H4 (cell line): ENCODE measurements at regions not wholly inside any gene's neighbourhood (a gene's known extent, or its start where the extent isn't known, plus 50 kb on each side); places are given as distances from the start of the nearest gene placed in this dataset.
A peak's percentile ranks its signal among the peaks of the same experiment; 100 is the strongest.

Source experiments
- DNase-seq: peaks from one replicate; pipeline ENCODE4 v3.0.0-alpha.2; 2015; ENCODE audit warnings: low spot score

DNA sequence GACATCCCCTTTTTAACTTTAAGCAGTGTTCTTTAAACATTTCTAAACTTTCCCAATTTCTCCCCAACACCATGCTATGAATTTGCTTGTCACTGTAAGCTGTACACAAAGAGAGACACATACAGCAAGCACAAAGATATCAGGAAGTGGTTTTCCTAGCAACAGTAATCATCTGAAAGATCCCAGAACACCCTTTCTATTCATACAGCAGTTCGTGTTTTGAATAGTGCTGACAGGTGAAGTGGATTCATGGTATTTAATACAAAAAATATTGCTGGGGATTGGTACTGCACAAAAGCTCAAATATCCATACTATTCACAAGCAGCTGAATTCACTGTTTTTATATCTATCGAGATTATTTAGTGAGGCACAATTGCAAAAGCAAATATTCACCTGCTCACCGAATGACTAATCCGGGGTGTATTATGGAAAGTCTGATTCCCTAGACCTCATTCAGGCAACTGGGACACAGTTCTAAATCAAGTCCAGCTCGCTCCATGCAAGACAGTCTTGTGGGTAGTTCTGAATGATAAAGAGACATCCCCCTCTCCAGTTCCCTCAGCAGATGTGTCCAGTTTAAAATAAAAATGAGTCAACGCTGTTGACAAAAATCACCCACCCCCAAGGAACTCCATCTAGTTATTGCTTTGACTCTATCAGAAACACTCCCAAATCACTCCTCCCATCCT is 107.1 kb upstream of the TSHZ2 start:
- no peak for DNase-seq

DNA sequence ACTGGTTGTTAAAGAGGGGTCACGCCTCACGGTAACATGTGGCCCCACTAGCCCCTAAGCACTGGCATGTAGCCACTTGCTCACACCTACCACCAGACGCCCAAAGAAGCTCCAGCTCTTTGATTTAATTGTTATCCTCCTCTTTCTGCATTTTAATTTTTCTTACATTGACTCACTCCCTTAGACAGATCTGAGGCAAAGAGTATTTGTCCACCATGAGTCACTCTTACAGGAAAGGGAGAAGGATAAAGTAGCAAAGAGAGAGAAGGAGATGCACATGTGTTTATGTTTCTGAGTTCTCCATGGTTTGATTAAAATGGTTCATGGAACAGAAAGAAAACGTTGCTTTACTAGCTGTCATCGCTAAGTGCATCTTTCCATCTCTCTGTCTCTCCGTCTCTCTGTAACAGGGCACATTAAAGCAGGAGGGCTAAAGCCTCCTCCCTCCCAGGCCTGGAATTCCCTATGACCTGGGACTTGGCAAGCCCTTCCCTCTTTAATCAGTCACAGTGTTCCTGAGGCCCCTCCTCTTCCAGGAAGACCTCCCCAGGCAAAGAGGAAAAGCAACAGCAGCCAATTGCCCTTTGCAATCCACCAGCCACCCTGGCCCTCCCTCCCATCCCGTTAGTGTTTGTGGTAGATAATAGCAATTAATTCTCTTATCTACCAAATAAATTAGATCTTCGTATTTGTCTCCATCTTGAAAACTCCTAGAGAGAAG is 112.8 kb upstream of the TSHZ2 start:
- DNase-seq: peak; percentile 30

DNA sequence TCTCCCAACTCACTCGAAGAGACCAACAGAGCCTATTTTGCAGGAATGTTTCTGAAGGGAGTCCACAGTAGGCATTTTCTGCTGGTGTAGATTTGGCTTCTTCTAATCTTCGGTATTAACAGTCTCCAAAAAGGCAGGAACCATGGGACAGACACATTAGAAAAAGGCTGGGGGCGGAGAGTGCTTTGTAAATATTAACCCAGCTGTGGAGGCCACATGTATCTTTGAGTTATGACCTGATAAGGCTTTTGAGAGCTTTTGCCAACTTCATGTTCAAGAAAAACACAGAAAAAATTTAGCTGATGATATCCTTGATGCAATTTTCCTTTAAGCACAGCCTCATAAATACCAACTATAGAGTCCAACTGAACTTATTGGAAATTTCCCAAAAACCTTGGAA is 119.4 kb upstream of the TSHZ2 start:
- no peak for DNase-seq

DNA sequence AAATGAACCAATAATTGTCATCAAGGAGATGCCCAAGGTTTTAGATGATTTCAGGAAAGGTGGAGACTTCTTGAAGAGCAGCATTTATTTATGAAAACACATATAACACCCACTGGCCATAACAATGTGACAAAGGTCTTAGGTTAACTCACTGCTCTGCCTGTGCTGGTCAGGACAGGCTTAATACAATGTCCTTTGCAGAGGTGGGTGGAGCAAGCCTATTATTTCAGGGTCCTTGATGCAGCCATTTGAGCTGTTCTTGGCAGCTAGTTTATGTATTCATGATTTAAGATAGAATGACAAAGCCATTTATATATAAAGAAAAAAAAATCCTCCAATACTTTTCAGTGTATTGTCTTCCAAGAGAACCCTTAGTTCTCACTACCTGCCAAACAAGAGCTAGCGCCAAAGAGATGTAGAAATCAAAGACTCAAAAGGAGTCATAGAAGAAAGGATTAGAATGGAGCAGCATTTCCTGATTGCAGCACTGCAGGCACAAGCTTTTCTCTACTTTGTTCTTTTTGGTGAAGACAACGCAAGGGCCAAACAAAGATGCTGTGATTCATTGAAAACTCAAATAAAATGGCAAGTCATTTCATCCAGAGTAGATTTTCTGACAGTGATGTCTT is 124.3 kb upstream of the TSHZ2 start:
- DNase-seq: no peak

DNA sequence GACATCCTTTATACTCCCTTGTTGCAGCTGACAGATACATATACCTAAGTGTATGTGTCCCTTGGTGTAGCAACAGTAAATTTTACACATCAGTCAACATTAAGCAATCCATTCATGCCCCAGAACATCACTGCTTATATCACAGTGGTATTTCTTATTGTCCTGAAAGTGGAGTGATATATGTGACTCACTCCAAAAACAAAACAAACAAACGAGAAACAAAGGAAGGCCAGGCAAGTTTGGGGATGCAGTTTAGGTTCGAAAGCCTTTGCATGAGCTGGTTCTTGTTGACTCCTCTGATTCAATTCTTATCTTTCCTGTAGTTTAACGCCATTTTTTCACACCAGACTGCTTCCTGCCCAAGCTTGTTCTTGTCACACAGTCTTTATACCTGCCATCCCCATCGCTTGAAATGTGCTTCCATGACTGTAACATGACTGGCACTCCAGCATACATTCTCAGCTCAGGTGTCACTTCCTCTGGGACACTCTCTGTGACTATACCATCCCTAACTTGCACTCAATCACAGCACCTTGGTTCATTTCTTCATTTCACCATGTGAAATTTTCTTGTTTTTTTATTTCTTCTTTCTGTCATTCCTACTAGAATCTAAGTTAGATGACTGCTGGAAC is 125.0 kb upstream of the TSHZ2 start:
- DNase-seq: no peak

DNA sequence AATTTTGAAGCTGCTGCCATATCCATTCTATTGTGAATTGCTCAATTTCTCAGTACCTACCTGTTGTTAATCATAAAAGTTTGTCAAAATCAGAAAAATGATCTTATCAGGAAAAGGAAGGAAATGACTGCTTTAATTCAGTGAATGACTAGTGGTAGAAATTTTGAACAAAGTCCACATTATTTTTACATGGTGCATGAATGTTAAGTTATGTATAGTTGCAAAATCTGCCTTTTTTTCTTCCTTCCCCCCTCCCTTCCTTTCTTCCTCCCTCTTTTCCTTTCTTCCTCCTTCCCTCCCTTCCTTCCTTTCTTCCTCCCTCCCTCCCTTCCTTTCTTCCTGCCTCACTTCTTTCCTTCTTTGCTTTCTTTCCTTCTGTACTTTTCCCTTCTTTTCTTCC is 127.1 kb upstream of the TSHZ2 start:
- DNase-seq: no peak

DNA sequence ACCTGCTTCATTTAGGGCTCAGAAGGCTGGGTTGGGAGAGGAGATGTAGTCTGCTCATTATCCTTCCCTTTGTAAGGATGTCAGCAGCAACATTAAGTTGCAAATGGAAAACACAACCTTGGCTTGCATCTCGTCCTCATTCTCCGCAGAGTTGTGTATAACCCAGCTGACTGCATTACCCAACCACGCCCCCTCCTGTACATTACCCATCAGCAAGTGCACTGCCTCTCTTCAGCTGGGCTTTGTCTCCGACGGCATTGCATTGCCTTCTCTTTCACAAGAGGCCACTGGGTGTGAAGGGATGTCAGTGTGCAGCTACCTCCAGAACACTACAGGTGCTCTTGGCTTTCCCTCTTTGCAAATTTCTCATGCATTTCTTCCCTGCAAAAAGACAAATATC is 128.7 kb upstream of the TSHZ2 start:
- DNase-seq: no peak

DNA sequence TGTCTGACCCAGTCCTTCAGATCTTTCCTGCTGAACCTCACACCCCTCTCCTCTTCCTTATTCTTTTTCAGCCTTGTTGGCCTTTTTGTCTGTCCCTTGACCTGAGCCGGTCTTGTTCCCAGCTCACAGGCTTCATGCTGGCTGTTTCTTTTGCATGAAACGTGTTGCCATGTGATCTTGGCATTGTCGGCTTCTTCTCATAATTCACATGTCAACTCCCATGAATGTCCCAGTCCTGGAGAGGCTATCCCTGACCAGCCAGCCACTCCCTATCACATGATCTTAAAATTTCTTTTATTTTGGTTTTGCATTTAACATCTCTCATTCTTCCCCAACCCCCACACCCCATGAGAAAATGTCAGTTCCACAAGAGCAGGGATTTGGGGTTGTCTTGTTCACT is 131.2 kb upstream of the TSHZ2 start:
- DNase-seq: no peak

DNA sequence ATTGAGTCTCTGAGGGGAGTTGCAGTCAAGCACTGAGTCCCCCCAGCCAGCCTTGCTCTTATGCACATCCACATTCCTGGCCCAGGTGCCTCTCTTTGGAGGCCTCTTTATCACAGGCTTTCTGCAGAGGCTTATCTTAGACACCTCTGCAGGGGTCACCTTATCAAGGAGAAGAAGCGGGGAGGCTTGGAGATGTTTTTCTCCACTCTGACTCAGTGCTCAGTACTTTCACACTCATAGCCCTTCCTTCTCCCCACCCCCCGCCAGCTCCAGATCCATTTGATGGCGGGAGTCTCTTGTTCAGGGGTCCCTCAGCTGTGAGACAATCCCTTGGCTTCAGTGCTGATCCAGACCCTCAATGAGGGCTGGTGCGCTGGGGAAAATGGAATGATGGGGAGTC is 132.1 kb upstream of the TSHZ2 start:
- no peak for DNase-seq

DNA sequence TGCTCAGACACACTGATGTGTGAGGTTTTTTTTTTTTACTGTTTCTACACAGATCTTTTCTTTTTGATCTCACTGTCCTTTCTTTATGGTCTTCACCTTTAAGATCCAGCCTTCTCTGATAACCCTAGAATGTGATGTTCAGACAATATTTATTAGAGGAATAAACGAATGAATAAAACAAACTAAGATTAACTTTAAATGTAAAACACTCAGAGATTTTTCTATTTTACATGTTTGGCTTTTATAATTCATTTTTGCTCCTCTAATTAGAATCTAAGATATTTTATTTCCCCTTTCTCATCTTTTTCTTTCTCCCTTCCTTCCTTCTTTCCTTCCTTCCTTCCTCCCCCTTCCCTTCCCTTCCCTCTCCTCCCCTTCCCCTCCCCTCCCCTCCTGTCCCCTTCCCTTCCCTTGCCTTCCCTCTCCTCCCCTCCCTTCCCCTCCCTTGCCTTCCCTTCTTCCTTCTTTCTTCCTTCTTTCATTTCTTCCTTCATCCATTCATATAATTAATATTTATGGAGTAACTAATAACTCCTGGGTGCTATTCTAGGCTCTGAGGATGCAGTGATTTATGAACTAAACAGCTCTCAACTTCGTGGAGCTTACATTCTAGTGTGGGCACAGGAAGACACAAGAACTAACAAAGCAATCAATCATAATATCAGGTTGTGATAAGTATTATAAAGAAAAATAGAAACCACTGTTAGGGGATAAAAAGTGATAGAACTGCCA is 133.5 kb upstream of the TSHZ2 start:
- DNase-seq: no peak

DNA sequence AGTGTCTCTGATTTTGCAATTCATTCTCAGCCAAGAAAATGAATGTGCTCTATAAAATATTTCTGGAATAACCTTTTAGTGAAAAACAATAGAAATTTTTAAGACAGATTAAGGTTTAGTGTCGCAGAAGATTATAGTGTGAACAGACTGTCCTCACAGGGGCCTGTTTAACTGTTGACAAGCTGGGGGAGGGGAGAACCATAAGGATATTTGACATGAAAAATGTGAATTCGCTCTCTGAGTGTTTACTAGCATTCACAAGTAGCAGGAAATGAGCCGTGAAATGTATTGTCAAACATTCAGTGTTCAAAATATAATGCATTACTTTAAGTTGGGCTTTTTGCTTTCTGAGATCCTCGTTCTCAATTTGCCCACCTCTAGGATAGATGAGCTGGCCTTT is 134.8 kb upstream of the TSHZ2 start:
- no peak for DNase-seq

DNA sequence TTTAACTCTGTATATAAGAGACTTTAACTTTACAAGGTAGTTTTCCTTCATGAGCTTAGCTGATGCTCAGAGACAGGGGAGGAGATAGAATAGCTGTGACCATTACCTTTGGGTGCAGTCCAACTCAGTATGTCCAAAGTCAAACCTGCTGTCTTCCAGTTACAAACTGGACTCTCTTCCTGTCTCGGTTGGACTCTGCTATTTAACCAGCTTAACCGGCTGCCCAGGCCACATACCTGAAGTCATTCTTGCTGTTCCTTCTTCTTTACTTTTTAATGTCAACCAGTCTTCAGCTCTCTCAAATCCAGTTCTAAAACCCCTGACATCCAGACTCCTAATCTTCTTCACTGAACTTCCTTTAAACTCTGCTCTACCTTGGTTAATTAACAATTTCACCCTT is 138.3 kb upstream of the TSHZ2 start:
- DNase-seq: no peak

DNA sequence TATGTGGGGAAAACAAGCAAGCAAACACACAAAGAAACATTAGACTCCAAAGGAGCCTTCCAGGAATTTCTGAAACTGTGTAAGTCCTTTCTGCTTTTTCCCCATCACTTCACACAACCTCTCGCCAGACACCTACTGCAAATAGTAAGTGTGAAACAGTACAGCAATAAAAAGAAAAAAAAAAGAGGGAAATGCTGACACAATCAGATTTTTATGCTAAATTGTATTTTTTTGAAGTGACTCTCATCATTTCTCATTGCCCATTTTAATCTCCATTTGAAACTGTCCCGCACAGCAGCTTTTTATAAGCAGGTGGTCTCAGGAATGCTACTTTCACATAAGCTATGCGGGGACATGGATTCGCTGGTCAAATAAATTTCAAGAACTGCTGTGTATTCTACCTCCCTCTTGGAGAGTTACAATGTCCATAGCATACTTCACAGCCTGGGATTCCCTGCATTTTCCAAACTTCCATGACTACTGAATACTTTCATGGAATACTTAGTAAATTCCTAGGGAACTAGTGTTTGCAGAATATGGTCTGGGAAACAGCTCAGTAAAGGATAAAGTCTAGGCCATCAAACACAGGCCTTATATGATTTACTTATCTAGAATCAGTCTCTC is 139.9 kb upstream of the TSHZ2 start:
- no peak for DNase-seq

DNA sequence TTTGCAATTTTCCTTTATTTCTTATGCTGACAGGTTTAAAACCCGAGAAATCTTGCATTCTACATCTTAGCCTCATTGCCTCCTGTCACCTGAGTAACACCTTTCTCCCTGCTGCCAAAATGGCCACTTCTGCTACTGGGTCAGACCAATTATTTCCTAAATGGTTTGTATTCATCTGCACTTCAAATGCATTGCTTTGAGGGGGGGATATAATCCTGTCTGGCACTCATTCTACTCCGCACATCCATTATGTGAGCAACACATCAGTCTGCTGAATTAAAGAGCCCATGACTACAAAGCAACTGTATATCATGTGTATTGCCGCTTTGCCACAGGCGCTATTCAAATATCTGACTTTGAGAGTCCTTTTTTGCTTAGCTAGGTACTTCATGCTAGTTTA is 141.6 kb upstream of the TSHZ2 start:
- no peak for DNase-seq

DNA sequence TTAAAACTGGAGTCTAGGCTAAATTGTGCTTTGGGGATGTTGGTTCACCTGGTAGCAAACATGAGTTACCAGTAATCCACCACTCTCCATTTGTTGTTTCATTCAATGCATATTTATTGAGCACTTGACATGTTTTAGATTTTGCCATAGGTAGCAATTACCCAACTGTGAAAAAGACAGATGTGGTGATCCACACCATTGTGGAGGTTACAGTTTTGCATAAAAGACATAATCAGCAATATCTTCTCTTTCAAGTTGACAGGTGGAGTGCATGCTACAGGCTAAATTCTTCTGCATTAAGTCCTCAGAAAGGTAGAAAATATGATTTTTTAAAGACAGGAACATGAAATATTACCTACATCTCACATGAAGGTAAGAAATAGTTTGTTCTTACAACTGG is 143.0 kb upstream of the TSHZ2 start:
- DNase-seq: no peak

DNA sequence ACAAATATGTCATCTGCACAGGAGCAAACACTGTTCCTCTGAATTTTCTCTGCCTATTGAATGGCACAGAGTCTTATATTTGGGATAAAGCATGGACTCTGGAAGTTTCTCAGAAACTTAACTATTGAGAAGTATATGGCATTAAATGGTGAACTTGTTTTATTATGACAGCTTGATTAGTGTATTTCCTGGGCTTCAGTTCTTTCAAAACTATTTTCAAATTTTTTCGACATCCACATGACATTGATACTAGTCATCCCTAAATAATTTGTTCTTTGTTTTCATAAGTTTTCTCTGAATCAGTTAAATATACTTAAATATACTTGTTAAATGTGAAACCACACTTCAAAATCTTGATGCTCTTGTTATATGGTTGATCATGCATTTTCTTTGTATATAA is 144.0 kb upstream of the TSHZ2 start:
- DNase-seq: no peak

DNA sequence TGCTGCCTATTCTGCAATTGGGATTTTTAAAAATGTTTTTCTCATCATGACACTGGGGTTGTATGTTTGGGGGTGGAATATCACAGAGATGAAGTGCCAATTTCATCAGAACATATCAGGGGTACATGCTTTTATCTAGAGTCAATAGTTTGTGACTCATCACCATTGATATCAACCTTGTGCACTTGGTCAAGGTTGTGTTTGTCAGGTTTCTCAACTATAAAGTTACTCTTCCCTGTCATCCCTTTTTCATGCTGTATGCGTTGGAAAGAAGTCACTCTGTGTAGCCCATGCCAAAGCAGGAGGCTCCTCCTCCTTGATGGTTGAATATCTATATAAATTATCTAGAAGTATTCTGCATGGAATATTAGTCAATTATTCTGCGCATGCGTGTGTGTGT is 145.4 kb upstream of the TSHZ2 start:
- no peak for DNase-seq

DNA sequence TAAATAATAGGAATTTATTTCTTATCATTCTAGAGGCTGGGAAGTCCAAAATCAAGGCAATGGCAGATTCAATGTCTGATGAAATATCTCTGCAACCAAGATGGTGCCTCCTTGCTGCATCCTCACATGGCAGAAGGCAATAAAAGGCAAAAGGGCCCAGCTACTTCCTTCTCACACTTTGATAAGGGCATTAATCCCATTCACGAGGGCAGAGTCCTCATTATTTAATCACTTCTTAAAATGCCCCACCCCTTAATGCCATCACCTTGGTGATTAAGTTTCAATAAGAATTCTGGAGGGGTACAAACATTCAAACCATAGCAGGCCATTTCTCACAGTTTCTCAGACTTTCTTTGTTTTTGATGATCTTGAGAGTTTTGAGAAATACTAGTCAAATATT is 145.8 kb upstream of the TSHZ2 start:
- no peak for DNase-seq

DNA sequence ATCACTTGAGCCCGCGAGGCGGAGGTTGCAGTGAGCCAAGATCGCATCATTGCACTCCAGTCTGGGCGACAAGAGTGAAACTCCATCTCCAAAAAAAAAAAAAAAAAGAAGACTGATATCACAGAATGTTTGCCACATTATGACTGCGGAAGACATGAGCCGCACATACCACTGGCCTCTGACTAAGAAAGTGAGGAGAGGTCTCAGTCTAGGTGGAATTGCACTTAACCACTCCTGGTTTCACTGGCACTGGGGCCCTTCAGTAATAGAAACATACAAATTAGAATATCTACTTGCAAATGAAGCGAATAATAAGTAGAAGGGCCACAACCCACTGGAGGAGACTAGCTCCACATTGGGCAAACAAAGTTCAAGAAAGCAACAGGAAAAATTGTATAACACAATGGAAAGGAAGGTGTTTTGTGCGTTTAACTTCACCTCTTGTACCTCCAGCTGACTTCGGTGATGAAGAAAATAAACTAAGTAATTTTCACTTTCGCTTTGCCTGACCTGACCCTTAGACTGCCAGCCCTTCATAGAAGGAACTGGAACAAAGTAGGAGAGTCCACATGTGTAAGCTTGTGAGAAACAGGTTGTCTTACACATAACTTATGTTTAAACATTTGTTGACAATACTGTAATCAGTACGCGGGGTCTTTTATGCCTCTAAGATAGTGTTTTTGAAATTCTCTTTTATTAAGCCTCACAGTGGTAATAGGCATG is 147.5 kb upstream of the TSHZ2 start:
- DNase-seq: no peak

DNA sequence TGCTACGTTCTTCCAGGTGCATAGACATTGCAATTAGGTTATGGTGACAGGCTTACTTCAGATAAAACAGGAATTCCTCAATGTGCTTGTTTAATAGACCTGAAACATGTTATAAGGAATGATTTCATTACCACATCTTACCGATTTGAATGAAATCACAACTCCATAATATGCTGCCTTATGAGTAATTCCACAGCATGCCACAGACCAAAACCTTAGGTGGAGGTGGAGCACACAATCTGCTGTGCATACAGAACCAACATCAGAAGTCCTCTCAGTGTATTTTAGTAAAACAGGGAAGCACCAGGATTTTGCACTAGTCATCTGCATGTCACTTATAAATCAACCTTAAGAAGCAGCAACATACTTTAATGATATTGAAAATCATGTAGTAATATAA is 148.9 kb upstream of the TSHZ2 start:
- DNase-seq: no peak

DNA sequence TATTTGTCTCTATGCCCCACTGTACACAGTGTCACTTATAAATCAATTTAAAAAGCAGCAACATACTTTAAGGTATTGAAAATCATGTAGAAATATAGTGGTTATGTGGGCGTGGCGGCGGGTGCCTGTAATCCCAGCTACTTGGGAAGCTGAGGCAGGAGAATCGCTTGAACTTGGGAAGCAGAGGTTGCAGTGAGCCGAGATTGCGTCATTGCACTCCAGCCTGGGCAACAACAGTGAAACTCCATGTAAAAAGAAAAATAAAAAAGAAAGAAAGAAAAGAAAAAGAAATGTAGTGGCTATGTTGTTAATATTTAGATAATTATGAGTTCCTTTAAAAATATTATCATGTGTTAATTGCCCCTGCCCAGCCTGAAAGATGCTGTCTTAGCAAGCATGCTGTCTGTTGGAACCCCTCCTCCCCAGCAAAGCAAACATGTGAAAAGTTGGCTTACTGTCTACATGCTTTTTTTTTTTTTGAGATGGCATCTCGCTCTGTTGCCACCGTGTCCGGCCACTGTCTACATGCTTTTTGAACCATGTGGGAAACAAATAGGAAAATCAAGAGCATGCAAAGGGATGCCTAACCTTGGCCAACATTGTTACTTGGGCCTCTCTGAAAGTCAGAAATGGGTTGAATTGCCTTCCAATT is 151.4 kb upstream of the TSHZ2 start:
- DNase-seq: no peak
